NCI-H748 (cell line): ENCODE measurements at regions not wholly inside any gene's neighbourhood (a gene's known extent, or its start where the extent isn't known, plus 50 kb on each side); places are given as distances from the start of the nearest gene placed in this dataset.

ENCODE experiments used
- DNase-seq: peaks from one replicate; lab custom pipeline; 2025; ENCODE audit not compliant: unreplicated experiment; lab: John Stamatoyannopoulos, UW

GRCh38 chr11:32315121-32315520 lies 120.2 kb downstream of the WT1 start:
- no peak for DNase-seq

- DNase-seq: no peak
Measured at GRCh38 chr11:32316232-32316631, 119.1 kb downstream of the WT1 start.

GRCh38 chr11:32316858-32317642 lies 118.3 kb downstream of the WT1 start:
- peak; percentile 55 for DNase-seq

GRCh38 chr11:32317643-32318042 lies 117.7 kb downstream of the WT1 start:
- DNase-seq: no peak

- no peak for DNase-seq
Measured at GRCh38 chr11:32318071-32319055, 117.0 kb downstream of the WT1 start.

- no peak for DNase-seq
Measured at GRCh38 chr11:32323814-32324130, 111.6 kb downstream of the WT1 start.

- no peak for DNase-seq
Measured at GRCh38 chr11:32325187-32325586, 110.2 kb downstream of the WT1 start.

- DNase-seq: no peak
Measured at GRCh38 chr11:32325725-32326124, 109.6 kb downstream of the WT1 start.

- DNase-seq: no peak
Measured at GRCh38 chr11:32326522-32326921, 108.8 kb downstream of the WT1 start.

- no peak for DNase-seq
Measured at GRCh38 chr11:32328392-32328791, 106.9 kb downstream of the WT1 start.

GRCh38 chr11:32331098-32331497 lies 104.2 kb downstream of the WT1 start:
- DNase-seq: no peak

- no peak for DNase-seq
Measured at GRCh38 chr11:32331792-32332191, 103.5 kb downstream of the WT1 start.

- no peak for DNase-seq
Measured at GRCh38 chr11:32332990-32333319, 102.4 kb downstream of the WT1 start.

- peak; percentile 39 for DNase-seq
Measured at GRCh38 chr11:32333320-32333991, 101.9 kb downstream of the WT1 start.

GRCh38 chr11:32334822-32335221 lies 100.5 kb downstream of the WT1 start:
- peak; percentile 30 for DNase-seq
